Fibroblast of the aortic adventitia (primary cell): ENCODE measurements at regions not wholly inside any gene's neighbourhood (a gene's known extent, or its start where the extent isn't known, plus 50 kb on each side); places are given as distances from the start of the nearest gene placed in this dataset.

Source experiments
- DNase-seq: peaks from one replicate; pipeline ENCODE4 v3.0.0-alpha.2; 2010; ENCODE audit warnings: low read depth
- H3K4me3 ChIP-seq: 2 replicates; pipeline ENCODE4 v1.5.1; 2011; ENCODE audit warnings: low read depth, mild to moderate bottlenecking, control low read depth, low read length, moderate library complexity
- TF ChIP-seq, protein P1 (sequence below): IDR thresholded peaks from 2 replicates; pipeline ENCODE4 v1.5.1; 2011; ENCODE audit warnings: mild to moderate bottlenecking, low read length, control low read depth, inconsistent platforms; ENCODE audit not compliant: insufficient read depth

DNA sequence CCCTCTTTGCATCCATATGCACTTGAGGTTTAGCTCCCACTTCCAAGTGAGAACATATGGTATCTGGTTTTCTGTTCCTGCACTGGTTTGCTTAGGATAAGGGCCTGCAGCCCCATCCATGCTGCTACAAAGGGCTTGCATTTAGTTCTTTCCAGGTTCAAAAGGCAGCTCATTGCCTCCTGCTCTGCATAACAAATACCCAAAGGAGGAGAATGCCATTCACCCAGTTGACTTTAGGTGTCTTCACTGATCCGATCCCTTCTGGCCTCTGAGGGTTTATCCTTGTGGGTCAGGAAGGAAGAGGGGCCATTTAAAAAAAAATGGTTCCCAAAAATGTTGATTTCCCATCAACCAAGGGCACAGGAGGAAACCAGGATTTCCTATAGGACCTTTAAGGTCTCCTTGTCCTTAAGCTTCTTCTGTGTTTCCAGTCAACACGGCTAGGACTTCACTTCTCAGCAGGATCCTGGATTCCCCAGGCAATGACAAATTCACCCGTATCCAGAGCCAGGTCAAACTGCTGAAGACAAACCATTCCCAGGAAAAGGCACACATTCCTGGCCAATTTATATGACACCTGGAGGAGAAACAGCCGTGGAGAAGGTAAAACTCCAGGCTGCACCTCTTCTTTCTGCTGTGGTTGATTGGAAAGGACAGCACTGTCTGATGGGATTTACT is 447.7 kb upstream of the CDH4 start:
- no peak overlapping the region for H3K4me3 ChIP-seq
- TF ChIP-seq, protein P1, sequence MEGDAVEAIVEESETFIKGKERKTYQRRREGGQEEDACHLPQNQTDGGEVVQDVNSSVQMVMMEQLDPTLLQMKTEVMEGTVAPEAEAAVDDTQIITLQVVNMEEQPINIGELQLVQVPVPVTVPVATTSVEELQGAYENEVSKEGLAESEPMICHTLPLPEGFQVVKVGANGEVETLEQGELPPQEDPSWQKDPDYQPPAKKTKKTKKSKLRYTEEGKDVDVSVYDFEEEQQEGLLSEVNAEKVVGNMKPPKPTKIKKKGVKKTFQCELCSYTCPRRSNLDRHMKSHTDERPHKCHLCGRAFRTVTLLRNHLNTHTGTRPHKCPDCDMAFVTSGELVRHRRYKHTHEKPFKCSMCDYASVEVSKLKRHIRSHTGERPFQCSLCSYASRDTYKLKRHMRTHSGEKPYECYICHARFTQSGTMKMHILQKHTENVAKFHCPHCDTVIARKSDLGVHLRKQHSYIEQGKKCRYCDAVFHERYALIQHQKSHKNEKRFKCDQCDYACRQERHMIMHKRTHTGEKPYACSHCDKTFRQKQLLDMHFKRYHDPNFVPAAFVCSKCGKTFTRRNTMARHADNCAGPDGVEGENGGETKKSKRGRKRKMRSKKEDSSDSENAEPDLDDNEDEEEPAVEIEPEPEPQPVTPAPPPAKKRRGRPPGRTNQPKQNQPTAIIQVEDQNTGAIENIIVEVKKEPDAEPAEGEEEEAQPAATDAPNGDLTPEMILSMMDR: no peak
- DNase-seq: no peak

DNA sequence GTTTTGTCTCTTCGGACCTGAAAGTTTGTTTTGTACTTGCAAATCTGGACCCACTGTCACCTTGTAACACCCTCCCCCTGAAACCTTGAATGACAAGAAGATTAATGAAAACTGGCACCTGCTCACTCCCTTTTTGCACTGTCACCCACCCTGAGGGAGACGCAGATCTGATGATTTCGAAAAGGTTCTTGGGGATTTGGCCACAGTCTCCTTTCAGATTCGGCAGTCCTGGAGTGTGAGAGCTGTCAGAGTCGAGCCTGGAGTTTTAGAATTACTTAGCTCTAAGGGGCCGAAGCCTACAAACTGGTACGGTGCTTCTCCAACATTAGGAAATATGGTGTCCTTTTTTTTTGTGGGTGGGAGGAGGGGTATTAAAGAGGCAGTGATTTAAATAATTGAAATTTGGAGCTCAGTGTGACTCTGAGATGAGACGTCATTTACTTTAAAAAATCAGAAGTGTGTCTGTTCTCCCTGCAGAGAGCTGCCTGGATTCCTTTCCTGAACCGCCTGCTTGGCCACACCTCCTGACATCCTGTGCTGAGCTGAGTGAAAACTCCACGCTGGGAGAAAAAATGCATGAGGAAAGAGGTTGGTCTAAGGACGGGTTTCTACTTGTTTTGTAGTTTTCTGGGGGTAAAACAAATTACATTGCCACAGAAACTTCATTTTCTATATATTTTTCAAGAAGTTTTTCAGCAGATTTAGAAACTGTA is 447.0 kb upstream of the CDH4 start:
- TF ChIP-seq, protein P1: no peak
- H3K4me3 ChIP-seq: no peak overlapping the region
- DNase-seq: no peak

DNA sequence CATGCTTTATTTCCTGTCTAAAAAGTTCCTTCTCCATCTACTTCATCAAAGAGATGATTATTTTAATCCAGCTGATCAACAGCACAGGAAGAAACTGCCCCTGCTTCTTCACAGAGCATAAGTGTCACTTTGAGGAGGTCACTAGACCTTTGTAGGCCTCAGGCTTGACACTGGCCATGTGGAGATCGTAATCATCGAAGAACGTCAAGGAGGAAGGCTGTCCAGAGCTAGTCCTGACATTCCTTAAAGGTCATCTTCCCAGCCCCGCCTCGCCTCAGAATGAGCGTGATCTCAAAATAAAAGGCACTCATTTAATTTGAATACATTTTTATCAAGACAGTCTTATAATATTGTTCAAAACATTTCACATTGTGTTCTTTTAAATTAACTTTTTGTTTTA is 445.7 kb upstream of the CDH4 start:
- H3K4me3 ChIP-seq: no peak overlapping the region
- TF ChIP-seq, protein P1: no peak
- no peak for DNase-seq

DNA sequence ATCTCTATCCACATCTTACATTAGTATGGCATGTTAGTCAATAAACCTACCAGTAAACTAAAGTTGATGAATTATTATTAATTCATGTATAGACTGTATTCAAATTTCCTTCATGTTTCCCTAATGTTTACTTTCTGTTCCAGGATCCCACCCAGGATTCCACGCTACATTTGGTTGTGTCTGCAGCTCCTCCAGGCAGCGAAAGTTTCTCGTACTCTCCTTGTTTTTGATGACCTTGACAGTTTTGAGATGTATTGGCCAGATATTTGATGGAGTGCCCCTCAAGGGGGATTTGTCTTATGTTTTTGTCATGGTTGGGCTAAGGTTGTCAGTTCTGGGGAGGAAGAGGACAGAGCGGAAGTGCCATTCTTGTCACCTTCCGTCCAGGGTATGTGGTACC is 445.2 kb upstream of the CDH4 start:
- TF ChIP-seq, protein P1: no peak
- H3K4me3 ChIP-seq: no peak overlapping the region
- no peak for DNase-seq

DNA sequence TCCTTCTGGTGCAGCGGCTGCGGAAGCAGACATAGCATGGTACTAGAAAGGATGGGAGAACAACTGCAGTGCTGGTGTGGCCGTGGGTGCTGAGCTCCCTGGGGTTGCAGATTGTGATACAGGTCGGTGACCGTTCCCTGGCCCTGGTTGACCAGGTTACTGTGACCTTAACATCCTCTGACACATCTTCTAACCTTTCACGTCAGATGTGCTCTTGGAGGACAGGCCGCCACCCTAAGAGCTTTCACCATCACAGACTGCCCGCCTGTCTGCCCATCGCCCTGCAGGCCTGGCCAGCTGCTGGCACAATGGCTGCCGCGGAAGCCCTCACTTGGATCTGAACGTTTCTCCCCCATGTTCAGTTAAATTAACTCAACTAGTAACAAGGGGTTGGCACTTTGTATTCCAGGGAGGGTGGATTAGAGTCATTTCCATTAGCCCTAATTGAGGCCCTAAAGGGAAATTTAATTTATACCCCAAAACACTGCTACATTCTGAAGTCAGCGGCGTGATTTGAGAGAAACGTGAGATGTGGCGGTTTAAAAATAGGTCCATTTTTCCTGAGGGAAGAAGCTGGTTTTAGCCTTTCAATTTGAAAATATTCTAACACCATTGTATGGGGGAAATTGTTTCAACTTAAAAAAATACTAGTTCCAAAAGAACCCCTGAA is 443.9 kb upstream of the CDH4 start:
- no peak for DNase-seq
- TF ChIP-seq, protein P1: no peak
- no peak overlapping the region for H3K4me3 ChIP-seq

DNA sequence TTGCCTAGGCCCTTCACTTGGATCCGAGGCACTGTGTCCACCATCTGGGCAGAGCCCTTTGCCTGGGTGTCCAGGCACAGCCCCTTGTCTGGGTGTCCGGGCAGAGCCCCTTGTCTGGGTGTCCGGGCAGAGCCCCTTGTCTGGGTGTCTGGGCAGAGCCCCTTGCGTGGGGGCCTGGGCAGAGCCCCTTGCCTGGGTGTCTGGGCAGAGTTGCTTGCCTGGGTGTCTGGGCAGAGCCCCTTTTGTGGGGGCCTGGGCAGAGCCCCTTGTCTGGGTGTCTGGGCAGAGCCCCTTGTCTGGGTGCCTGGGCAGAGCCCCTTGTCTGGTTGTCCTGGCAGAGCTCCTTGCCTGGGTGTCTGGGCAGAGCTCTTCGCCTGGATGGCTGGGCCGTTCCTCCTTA is 443.4 kb upstream of the CDH4 start:
- H3K4me3 ChIP-seq: no peak overlapping the region
- TF ChIP-seq, protein P1: no peak
- DNase-seq: no peak
